Left forelimb (tissue), 1 donor: ENCODE measurements at regions not wholly inside any gene's neighbourhood (a gene's known extent, or its start where the extent isn't known, plus 50 kb on each side); places are given as distances from the start of the nearest gene placed in this dataset.
A peak's percentile ranks its signal among the peaks of the same experiment; 100 is the strongest.

ENCODE experiments used
- DNase-seq: peaks from one replicate; pipeline ENCODE4 v3.0.0-alpha.2; 2018; ENCODE audit warnings: low spot score

DNA sequence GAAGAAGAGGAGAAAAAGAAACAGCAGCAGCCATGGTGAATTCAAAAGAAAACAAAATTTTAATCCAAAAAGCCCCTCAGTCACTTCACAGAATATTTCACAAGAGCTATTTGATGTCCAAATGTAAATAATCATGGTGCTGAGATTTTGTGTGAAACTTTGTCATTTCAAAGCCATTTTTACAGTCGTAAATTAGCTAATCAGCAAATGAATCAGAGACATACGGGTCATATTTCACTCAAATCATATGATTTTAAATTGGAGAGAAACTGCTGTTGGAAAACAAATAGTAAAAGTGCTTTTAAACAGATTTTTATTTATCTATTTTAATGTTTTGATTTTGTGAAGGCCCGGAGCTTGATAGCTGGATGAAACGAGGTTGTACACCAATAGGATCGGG is 101.4 kb upstream of the SMIM23 start:
- DNase-seq = no peak

DNA sequence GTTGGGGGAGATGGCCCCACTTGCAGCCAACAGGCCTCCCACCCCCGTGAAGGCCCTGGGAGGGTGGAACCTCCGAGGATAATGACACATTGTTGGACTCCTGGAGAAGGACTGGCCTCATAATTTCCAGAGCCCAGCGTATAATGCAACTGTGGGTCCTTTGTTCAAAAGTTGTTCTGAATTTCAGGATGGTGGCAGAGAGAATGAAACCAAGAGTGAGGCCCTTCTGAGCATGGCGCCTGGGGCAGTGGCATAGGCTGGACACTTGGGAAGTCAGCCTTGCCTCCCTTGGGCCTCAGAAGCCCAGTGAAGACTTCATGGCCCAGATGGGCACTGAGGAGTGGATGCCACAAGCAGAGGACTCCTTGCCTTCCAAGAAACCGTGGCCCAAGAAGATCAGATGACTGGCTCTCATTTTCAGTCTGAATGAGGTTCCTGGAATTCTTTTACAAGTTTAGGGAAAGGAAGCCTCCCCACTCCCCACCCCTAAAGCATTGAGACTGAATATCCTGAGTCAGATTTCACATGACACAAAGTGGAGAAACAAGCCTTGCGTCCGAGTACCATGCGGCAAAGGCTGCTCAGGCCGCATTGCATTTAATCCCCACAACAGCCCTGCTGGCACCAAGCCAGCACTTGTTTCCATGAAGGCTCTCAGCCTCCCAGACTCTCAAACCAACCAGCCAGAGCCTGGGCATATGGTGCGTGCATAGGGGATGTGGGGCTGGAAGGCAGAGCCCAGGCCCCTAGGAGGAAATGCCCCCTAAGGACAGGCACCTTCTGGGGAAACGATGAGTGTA is 96.7 kb upstream of the SMIM23 start:
- peak; percentile 60 for DNase-seq

DNA sequence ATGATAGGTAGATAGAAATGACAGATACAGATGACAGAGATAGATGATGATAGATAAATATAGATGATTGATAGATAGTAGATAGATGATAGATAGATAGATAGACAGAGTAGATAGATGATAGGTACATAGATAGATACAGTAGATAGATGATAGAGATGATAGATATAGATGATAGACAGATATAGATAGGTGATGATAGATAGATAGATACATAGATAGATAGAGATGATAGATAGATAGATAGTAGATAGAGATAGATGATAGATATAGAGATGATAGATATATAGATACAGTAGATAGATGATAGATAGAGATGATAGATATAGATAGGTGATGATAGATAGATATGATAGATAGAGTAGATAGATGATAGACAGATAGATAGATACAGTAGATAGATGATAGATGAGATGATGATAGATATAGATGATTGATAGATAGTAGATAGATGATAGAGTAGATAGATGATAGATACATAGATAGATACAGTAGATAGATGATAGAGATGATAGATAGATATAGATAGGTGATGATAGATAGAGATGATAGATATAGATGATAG is 95.7 kb upstream of the SMIM23 start:
- DNase-seq = no peak

DNA sequence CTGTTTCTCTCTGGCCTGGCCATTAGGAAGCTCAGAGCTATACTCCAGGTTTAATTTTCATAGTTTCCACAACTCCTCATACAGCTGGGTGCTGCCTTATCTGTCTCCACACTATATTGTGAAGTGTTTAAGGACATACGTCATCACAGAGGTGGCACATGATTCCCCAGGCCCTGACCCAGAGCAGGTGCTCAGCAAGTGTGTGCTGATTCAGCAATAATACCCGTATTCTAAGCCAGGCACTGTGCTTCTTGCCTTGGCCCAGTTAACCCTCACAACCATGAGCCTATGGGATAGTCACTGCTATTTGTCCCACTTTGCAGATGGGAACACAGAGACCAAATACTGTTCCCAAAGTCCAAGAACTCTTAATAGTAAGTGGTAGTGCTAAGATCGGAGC is 93.5 kb upstream of the SMIM23 start:
- peak; percentile 40 for DNase-seq

DNA sequence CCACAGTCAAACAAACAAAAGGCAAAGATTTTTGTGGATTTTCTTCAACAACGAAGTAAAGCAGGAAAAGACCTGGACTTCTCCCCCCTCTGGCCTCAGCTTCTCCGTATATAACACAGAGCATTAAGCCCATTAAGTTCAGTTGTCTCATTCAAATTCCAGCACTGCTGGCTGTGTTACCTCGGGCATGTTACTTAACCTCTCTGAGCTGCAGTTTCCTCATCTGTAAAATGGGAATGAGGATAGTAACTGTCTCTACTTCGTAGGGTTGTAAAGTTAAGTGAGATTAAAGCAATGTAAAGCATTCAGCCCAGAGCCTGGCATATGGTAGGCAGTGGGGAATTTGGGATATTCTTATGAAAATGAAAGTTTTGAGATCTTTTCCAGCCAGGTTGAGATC is 92.7 kb upstream of the SMIM23 start:
- no peak for DNase-seq

DNA sequence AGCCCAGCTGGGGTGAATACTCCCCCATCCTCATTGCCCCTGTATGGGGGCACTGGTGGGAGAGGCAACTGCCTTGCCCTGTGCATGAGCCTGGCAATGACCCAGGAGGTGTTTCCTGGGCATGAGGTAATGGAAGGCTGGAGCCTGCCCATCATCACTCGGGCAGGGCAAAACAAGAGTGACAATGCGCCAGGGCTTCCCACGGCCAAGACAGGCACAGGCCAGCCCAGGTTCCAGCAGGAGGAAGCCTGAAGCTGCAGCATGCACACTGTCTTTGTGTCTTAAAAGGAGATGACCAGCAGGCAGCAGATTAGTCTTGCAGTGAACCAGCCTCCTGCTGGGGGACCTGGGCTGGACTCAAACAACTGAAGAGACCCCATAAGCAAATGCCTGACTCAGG is 92.2 kb upstream of the SMIM23 start:
- peak; percentile 58 for DNase-seq

DNA sequence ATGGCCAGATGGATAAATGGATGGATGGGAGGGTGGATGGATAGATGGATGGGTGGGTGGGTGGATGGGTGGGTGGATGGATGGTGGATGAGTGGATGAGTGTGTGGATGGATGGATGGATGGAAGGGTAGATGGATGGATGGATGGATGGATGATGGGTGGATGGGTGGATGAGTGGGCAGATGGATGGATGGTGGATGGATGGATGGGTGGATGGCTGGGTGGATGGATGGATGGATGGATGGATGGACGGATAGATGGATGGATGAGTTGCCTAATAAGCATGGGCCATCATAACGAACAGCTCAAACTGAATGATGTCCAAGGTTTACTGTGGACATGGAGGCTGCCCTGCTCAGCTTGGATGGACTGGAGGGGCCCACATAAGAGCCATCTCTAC is 89.8 kb upstream of the SMIM23 start:
- DNase-seq = peak; percentile 36

DNA sequence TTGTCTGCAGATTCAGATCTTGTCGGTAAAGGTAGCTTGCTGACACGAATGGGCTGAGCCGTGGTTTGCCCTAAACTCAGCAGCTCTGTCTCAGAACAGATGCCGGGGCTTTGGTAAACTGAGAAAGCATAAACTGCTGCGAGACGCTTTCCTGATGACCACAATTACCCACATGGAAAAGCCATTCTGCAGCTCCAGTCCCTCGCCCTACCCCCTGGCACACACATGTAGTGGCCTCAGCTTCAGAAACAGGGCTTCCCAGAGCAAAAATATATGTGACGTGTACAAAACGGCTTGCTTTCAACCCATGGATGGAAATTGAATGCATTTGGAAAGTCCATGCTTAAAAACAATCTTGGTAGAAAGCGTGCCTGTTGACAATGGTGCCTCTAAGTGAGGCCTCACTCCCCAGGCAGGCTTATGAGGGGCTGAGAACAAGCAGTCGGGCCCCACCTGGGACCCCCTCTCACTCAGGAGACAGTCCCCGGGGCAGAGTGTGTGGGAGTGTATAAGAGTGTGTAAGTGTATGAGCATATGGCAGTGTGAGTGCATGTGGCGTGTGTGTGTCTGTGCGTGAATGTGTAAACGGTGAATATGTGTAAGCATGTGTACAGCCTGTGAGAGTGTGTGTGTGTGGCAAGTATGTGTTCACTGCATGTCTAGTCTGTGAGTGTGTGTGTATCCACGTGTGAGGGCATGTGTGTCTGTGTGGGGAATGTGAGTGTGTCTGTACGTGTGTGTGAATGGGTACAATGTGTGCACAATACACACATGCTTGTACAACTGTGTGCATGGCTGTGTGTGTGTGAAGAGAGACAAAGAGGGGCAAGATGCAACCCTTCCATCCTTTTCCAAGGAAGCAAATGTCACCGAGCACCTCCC is 88.2 kb upstream of the SMIM23 start:
- DNase-seq = no peak

DNA sequence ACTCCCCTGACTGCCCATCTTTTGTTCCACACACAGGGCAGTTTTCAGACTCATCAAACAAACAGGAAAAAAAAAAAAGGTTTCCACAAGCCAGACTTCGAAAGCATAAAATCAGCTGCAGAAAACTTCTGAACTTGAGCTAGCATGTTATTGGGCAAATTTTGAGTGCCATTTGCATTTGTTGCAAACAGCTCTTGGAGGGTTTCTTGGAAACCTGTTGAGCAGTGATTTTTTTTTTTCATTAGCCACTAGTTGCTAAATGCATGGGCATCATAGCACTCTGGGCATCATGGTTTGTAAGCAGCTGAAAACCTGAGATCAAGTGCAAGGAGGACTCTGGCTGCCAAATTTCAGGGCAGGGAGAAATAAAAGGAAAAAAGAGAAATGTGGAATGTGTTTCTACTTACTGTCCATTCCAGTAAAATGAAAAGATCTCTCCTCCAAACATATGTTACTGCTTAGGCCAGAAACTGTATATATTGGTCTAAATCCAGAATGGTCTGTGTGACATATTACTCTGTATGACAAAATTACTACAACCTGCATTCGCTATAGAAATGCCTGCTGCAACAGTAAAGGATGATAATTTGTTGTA is 85.2 kb upstream of the SMIM23 start:
- DNase-seq = peak; percentile 53

DNA sequence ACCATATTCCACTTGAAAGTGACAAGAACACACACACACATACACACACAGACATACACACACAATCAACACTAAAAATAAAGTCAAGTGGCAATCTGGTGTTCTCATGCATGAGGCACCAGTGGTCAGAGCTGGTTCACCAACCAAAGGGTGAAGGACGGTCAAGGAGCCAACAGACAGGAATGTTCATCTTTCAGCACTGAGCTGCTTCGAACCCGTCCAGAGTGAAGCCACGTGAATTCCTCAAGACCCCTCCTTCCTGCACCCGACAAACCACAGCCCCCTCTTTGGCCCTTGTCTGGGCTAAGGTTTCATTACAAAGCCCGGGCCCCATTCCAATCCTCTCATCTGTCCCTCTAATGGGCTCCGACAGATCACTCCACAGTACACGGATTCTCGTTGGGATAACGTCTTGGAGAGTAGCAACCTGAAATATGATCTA is 84.5 kb upstream of the SMIM23 start:
- no peak for DNase-seq

DNA sequence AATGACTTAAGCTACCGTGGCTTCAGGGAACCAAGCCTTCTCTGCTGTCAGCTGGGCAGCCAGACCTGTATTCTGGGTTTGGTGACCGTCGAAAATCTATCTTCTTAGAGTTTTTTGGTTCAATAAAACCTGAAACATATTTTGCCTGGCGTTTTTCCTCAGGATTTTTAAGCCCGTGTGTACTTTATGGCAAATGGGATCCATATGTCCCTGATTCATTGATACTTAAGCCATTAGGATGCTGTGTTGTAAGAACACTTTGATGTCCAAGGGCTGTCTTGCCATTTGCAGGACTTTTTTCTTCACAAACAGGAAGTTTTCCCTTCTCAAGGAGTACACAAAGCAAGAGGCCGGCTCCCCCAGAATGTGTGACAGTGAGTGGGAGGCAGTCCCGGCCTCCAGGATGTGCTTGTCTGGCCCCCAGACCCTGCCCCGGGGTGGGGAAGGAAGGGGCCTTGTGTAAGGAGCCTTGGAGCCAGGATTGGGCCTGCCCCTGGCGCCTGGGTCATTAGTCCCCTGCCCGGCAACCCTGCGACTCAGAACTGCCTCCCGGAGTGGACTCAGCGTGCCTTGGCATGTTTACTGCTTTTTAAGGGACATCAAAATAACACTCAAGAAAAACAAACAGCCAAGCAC is 83.4 kb upstream of the SMIM23 start:
- DNase-seq = peak; percentile 57

DNA sequence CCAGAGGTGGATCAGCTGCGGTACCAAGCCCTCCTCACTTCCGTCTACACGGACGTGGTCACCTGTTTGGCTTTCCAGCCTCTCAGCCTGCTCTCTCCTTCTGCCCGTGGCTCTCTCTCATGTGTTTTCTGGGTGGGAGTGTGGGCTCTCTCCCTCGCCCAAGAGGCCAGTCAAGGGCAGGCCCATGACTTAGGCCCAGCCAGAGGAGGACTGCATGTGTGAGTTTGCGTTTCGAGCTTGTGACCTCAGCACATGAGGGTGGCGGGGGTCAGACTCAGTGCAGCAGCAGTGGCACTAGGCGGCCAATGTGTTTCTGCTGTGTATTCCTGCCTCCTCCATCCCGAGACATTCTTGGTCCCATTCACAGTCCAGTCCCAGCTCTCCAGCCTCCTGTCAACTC is 82.5 kb upstream of the SMIM23 start:
- peak; percentile 63 for DNase-seq

DNA sequence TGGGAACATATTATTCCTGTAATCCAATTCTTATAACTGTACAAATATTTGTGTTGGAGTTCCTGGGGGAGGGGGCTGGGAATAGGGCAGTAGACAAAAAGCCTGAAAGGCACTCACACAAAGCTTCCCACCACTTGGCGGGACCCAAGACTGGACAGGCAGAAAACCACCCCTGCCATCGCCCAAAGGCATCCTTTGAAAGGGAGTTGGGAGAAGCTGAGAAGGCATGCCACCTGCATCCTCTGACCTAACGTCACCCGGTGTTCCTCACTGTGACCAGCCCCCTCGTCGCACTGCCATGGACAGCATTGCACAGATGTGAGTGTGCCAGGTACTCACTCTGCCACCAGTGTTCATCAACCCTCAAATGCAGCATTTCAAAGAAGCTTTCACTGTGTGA is 80.6 kb upstream of the SMIM23 start:
- DNase-seq = peak; percentile 17

DNA sequence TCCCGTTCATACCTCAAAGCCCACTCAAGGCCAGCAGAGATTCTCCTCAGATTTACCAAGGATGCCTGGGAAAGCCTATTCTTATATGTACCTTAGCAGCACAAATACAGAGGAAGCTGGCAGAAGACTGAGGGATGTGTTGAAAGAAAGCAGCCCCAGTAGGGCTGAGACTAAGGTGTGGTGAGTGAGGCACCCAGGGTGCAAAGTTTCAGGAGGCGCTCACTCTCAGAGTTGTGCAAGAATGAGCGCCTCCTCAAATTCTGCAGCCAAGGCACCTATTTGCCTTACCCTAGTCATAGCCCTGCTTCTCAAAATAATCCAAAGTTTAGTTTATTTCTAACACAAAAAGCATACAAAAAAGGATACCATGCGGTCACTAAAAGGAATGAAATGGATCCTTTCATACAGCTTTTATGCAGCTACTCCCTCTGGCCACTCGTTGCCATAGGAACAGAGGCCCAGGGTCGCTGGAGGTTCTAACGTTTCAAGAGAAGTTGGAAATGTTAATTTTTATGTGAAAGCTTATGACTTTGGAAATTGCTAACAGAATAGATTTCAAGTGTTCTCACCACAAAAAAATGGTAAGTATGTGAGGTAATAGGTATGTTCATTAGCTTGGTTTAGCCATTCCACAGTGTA is 79.7 kb upstream of the SMIM23 start:
- peak; percentile 5 for DNase-seq

DNA sequence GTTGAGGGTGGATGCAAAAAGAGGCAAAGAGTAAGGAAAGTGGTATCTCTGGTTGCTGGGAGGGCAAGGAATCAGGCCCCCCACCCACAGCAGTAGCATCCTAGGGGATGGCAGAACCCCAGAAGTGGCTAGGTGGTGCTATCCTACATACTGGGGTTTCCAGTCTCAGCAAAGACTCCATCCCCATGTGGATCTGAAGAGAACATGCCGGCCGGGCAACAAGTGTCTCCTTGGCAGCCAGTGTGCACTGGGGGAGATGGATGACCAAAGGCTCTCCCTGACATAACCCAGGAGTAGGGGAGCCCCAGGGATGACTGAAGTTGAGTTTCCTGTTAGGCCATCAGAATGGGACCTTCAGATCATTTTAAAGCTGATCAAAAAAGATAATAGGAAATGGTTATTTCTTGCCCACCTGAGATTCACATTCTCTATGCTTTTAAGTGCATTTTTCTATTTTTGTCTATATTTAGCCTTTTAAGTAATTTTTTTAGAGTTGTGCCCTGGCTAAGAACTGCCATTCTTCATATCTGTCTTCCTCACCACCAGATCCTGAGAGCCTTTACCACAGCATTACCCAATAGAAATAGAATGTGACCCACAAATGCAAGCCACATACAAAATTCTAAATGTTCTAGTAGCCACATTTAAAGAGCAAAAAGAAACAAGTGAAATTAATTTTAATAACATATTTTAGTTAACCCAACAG is 78.7 kb upstream of the SMIM23 start:
- DNase-seq = peak; percentile 40

DNA sequence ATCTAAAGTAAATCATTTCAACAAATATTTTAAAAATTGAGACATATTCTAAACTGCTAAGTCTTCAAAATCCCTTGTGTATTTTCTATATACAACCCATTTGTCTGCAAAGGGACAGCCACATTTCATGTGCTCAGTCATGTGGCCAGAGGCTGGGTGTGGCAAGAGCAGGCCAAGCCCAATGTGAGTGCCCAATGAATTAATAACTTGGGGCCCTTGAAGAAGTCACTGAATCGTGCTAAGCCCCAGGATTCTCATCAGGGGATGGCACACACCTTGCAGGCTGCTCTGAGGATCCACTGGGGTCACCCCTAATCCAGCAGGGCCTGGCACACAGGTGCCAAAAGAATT is 78.2 kb upstream of the SMIM23 start:
- DNase-seq = no peak

DNA sequence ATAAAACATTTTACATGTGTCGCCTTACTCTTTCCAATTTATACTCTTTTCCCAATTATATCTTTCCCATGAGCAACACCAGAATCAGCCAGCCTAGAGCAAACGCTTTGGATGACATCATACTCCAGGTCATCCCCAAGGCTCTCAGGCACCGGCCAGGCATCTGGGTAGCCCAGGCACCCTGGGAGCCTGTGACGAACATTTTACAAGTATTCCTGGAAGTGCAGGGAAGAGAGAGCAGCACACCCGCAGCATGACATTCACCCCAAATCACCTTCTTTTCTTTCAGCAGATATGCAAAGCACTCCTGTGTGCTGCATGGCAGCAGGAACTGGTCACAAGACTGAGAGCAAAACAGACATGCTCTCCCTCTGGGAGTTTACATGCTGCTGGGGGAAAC is 75.7 kb upstream of the SMIM23 start:
- DNase-seq = peak; percentile 6

DNA sequence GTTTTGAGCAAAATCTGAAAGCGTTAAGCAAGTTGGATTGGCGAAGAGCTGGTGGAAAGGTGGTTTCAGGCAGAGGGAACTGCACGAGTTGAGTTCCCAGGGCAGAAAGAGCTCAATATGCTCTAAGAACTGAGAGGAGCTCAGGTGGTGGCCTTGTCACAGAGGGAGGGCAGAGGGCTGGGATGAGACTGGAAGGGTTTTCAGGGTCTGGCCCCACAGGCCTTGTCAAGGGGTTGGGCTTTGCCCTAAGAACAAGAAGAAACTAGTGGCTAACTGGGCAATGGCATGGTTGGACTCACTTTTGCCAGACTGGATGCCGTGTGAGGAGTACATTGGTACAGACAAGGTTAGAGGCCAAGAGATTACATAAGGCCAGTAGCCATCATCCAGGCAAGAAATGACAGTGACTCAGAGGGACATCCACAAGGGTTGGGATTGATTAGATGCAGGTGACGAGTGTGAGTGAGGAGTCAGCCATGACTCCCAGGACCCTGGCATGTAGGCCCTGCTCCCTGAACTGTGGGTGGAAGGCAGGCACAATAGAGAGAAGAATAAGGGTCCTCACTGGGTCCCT is 75.1 kb upstream of the SMIM23 start:
- peak; percentile 30 for DNase-seq

DNA sequence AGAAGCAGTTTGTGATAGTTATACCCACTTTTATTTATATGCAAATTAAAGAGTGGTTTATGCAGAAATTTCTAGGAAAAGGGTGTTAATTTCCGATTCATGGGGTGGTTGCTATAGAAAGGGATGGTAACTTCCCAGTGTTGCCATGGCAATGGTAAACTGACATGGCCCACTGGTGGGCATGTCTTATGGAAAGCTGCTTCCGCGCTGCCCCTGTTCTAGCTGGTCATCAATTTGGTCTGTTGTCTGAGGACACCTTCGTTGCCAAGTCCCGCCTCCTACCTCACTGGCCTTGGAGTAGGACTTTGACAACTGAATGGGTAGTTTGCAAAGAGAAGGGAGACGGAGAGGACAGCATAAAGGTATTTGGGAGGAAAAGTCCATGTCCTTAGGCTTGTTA is 74.0 kb upstream of the SMIM23 start:
- peak; percentile 42 for DNase-seq

DNA sequence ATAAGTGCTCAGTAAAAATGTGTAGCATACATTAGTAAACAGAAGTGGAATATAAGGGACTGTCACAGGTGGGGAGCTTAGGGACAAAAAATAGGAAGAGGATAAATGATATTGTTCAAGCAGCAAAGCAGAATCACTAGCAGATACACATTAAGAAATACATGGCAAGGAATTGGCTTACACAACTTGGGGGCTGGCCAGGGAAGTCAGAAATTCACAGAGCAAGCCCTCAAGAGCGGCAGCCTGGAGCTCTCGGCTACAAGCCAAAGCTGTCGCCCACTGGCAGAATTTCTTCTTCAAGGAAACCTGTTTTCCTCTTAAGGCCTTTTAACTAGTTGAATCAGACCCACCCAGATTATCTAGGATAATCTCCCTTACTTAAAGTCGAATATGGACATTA is 73.0 kb upstream of the SMIM23 start:
- no peak for DNase-seq

DNA sequence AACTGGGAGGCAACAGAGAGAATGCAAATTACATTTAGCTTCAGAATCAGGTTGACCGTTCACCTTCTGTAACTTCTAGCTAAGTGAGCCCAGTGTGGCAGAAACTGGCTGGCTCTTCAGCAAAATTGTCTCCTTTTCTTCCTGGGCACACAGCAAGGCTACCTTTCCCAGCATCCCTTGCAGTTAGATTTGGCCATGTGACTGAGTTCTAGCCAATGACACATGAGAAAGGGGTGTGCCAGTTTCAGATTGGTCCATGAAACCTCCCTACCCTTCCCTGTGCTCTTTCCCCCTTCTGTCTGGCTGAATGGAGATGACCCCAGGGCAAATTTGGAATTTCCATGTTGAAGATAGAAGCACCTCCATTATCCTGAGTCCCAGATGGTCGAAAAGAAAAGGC is 72.5 kb upstream of the SMIM23 start:
- no peak for DNase-seq
